Body of pancreas (tissue), 4 donors: ENCODE measurements at regions not wholly inside any gene's neighbourhood (a gene's known extent, or its start where the extent isn't known, plus 50 kb on each side); places are given as distances from the start of the nearest gene placed in this dataset.

ENCODE experiments used
- ATAC-seq: fragments of 150-250 bp; one replicate; pipeline ENCODE4 v1.9.1; 2016
- DNase-seq, 4 donors: peaks; one replicate each; pipeline ENCODE4 v3.0.0-alpha.2; 2019
- H3K27ac ChIP-seq, 4 donors: fragments of 200-600 bp; sonication (generic); 1 replicate in 3 of 4; 2 replicates in 1 of 4; pipeline versions ENCODE4 v1.5.1 to v1.6.1; 2016 to 2019; ENCODE audit warnings: mild to moderate bottlenecking in 1 of 4, mixed read lengths in 1 of 4, moderate library complexity in 1 of 4
- H3K27me3 ChIP-seq, 2 donors: fragments of 200-600 bp; sonication (generic); one replicate each; pipeline ENCODE4 v1.6.0; 2016; ENCODE audit warnings: mild to moderate bottlenecking in 1 of 2
- H3K36me3 ChIP-seq, 2 donors: fragments of 200-600 bp; sonication (generic); replicated peaks in 1 of 2; 2 replicates each; pipeline ENCODE4 v1.5.1; 2016; ENCODE audit warnings: low read depth in 2 of 2; ENCODE audit not compliant: insufficient read depth in 1 of 2
- H3K4me1 ChIP-seq: fragments of 200-600 bp; sonication (generic); one replicate; pipeline ENCODE4 v1.6.0; 2016
- H3K4me3 ChIP-seq, 2 donors: fragments of 200-600 bp; sonication (generic); 1 replicate in 1 of 2; 2 replicates in 1 of 2; pipeline ENCODE4 v1.5.1; 2016 to 2019
- H3K9me3 ChIP-seq, 3 donors: fragments of 200-600 bp; sonication (generic); 1 replicate in 2 of 3; 2 replicates in 1 of 3; pipeline ENCODE4 v1.5.1; 2016
- CTCF ChIP-seq, 7 experiments: fragments of 450-650 bp in 4 of 7; fragments of 200-600 bp in 3 of 7; sonication (generic) in 3 of 7; IDR thresholded peaks; one replicate each; pipeline ENCODE4 v1.5.1; 2016 to 2019; ENCODE audit warnings: antibody characterized with exemption in 7 of 7
- POLR2A ChIP-seq, 3 donors: fragments of 450-650 bp; IDR thresholded peaks; one replicate each; pipeline ENCODE4 v1.6.1; 2016; ENCODE audit warnings: antibody characterized with exemption in 3 of 3, mild to moderate bottlenecking in 2 of 3
- WGBS, 2 donors: methylation state at CpG; one replicate each; pipeline ENCODE4 v1.1.5; 2017; 5-methylcytosine and 5-hydroxymethylcytosine counted together
- intact Hi-C: fragments of 100-400 bp; cut with DNase I; formaldehyde crosslinking; loops from one replicate; pipeline ENCODE4 v1.15.1; 2023

- no peak for ATAC-seq
- Histone ChIP-seq H3K27ac (no peak overlapping the region), H3K9me3 (no peaks in the 10 kb centered on the region), H3K27me3 (no peaks in the 10 kb centered on the region), H3K36me3 (no peaks in the 10 kb centered on the region), H3K4me3 (no peak overlapping the region), H3K4me1 (no peaks in the 10 kb centered on the region)
- intact Hi-C loops, result no loop called here
- TF ChIP-seq POLR2A (IDR thresholded peaks at IDR 0.05), result no peak
- TF ChIP-seq CTCF (IDR thresholded peaks at IDR 0.05), result no peak
- WGBS, 2 donors, result 35 to 38% methylated on average over 5 of the region's 5 CpGs
- DNase-seq, result no peak
These were observed 239.3 kb downstream of the ALG10B start for GRCh38 chr12:38555620-38556591.

GRCh38 chr12:38556647-38557046, 240.1 kb downstream of the ALG10B start:
- Histone ChIP-seq H3K27ac (no peak overlapping the region), H3K27me3 (no peaks in the 10 kb centered on the region), H3K36me3 (no peaks in the 10 kb centered on the region), H3K9me3 (no peaks in the 10 kb centered on the region), H3K4me3 (no peak overlapping the region), H3K4me1 (no peaks in the 10 kb centered on the region)
- intact Hi-C loops, result no loop called here
- 30 to 31% methylated on average over 2 of the region's 2 CpGs for WGBS, 2 donors
- ATAC-seq (no peak), DNase-seq (no peak)
- no peak for TF ChIP-seq POLR2A (IDR thresholded peaks at IDR 0.05)
- no peak for TF ChIP-seq CTCF (IDR thresholded peaks at IDR 0.05)

- Histone ChIP-seq H3K4me3 (no peak overlapping the region), H3K27ac (no peak overlapping the region), H3K36me3 (no peaks in the 10 kb centered on the region), H3K4me1 (no peaks in the 10 kb centered on the region), H3K27me3 (no peaks in the 10 kb centered on the region), H3K9me3 (no peaks in the 10 kb centered on the region)
- intact Hi-C loops, result no loop called here
- TF ChIP-seq POLR2A (IDR thresholded peaks at IDR 0.05), result no peak
- TF ChIP-seq CTCF (IDR thresholded peaks at IDR 0.05), result no peak
- WGBS, 2 donors, result 40 to 49% methylated on average over 2 of the region's 2 CpGs
- no peak for DNase-seq
- no peak for ATAC-seq
These were observed 268.5 kb downstream of the ALG10B start for GRCh38 chr12:38585086-38585485.

GRCh38 chr12:38586789-38587188, 270.2 kb downstream of the ALG10B start:
- H3K27me3 ChIP-seq, result no peaks in the 10 kb centered on the region
- TF ChIP-seq POLR2A (IDR thresholded peaks at IDR 0.05), result no peak
- TF ChIP-seq CTCF (IDR thresholded peaks at IDR 0.05), result no peak
- DNase-seq (no peak), ATAC-seq (no peak)
- no peaks in the 10 kb centered on the region for H3K9me3 ChIP-seq
- no peak overlapping the region for H3K27ac ChIP-seq
- intact Hi-C loops, result no loop called here
- no peaks in the 10 kb centered on the region for H3K36me3 ChIP-seq
- H3K4me3 ChIP-seq, result no peak overlapping the region
- no peaks in the 10 kb centered on the region for H3K4me1 ChIP-seq

GRCh38 chr12:38587594-38587993, 271.0 kb downstream of the ALG10B start:
- Histone ChIP-seq H3K36me3 (no peaks in the 10 kb centered on the region), H3K27me3 (no peaks in the 10 kb centered on the region), H3K27ac (no peak overlapping the region), H3K4me1 (no peaks in the 10 kb centered on the region), H3K4me3 (no peak overlapping the region), H3K9me3 (no peaks in the 10 kb centered on the region)
- 24 to 73% methylated on average over 1 of the region's 1 CpG for WGBS, 2 donors
- TF ChIP-seq POLR2A (IDR thresholded peaks at IDR 0.05) (no peak), CTCF (IDR thresholded peaks at IDR 0.05) (no peak)
- intact Hi-C loops, result no loop called here
- DNase-seq (no peak), ATAC-seq (no peak)
